ENCODE measurements at regions not wholly inside any gene's neighbourhood (a gene's known extent, or its start where the extent isn't known, plus 50 kb on each side); places are given as distances from the start of the nearest gene placed in this dataset.

- no peak for TF ChIP-seq GATA2 (IDR thresholded peaks at IDR 0.05; ENCODE audit: low read depth, low read length)
- no peak for TF ChIP-seq GATA3 (IDR thresholded peaks at IDR 0.05; ENCODE audit: low read depth, low read length)
Observed at GRCh38 chr4:28947374-28947773, 1772.8 kb upstream of the PCDH7 start.

Data from SH-SY5Y (cell line).